ENCODE measurements at regions not wholly inside any gene's neighbourhood (a gene's known extent, or its start where the extent isn't known, plus 50 kb on each side); places are given as distances from the start of the nearest gene placed in this dataset.

DNA sequence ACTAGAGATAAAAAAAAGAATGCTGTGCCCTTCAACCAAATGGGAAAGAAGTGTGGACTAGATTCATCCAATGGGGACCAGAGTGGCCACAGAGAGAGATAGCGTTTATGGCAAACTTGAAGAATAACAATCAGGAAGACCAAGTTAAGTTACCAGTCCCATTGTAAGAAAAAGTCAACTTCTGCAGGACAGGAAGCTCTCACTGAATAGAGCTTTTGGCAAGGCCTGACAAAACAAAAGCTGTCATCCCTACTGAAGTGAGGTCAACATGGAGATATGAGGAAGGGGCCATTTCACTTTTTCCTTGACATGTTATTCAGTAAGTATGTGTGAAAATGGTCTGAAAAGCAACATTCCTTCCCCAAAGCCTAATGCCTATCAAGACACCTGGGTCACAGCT lies 111.8 kb upstream of the KLHL13 start:
- Histone ChIP-seq H3K36me3 (replicated peaks; ENCODE audit: insufficient read depth, low read length) (no peaks in the 10 kb centered on the region), H4K20me1 (ENCODE audit: insufficient read depth, low read length) (no peaks in the 10 kb centered on the region), H3K9me3 (replicated peaks; ENCODE audit: insufficient read depth, low read length) (no peaks in the 10 kb centered on the region), H3K4me2 (ENCODE audit: low read depth, low read length) (no peak overlapping the region), H3K4me3 (ENCODE audit: low read length) (no peak overlapping the region), H3K9me2 (replicated peaks; ENCODE audit: insufficient read depth, low read length) (no peaks in the 10 kb centered on the region), H3K27me3 (replicated peaks; ENCODE audit: insufficient read depth, low read length) (no peaks in the 10 kb centered on the region), H3K9ac (ENCODE audit: low read length) (no peak overlapping the region), H3K27ac (ENCODE audit: low read length) (no peak overlapping the region), H3K4me1 (ENCODE audit: low read length) (no peaks in the 10 kb centered on the region), H3K79me2 (ENCODE audit: low read length) (no peaks in the 10 kb centered on the region), H3F3A (ENCODE audit: insufficient read depth, low read length) (no peaks in the 10 kb centered on the region), H2AFZ (ENCODE audit: low read length) (no peak overlapping the region)
- DNase-seq, result no peak
- no peak for TF ChIP-seq EZH2 (optimal IDR thresholded peaks at IDR 0.05; ENCODE audit: low read depth, low read length)
- no peak for TF ChIP-seq EZH2phosphoT487 (IDR thresholded peaks at IDR 0.05; ENCODE audit: low read length)
- no peak for TF ChIP-seq CTCF (IDR thresholded peaks at IDR 0.05; ENCODE audit: low read length)

DNA sequence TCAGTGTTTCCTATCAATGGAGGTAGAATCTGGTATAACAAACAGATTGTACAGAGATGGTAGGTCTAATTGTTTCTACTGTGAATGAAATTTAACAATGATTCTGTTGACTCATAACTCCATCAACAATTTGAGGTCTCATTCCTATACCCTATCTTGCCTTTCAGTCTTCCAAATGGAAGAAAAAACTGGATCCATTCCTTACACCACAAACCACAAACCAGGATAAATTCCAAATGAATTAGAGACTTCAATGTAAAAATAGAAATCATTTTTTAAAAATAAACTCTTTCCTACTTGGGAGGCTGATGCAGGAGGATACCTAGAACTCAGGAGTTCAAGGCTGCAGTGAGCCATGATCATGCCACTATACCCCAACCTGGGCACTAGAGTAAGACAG lies 114.4 kb upstream of the WDR44 start:
- Histone ChIP-seq H3K9me3 (replicated peaks; ENCODE audit: insufficient read depth, low read length) (no peaks in the 10 kb centered on the region), H3K4me2 (ENCODE audit: low read depth, low read length) (no peak overlapping the region), H2AFZ (ENCODE audit: low read length) (no peak overlapping the region), H3K4me1 (ENCODE audit: low read length) (no peaks in the 10 kb centered on the region), H3K9ac (ENCODE audit: low read length) (no peak overlapping the region), H3F3A (ENCODE audit: insufficient read depth, low read length) (no peaks in the 10 kb centered on the region), H4K20me1 (ENCODE audit: insufficient read depth, low read length) (no peaks in the 10 kb centered on the region), H3K27ac (ENCODE audit: low read length) (no peak overlapping the region), H3K27me3 (replicated peaks; ENCODE audit: insufficient read depth, low read length) (no peaks in the 10 kb centered on the region), H3K79me2 (ENCODE audit: low read length) (no peaks in the 10 kb centered on the region), H3K4me3 (ENCODE audit: low read length) (no peak overlapping the region), H3K9me2 (replicated peaks; ENCODE audit: insufficient read depth, low read length) (no peaks in the 10 kb centered on the region), H3K36me3 (replicated peaks; ENCODE audit: insufficient read depth, low read length) (no peaks in the 10 kb centered on the region)
- no peak for DNase-seq
- TF ChIP-seq EZH2 (optimal IDR thresholded peaks at IDR 0.05; ENCODE audit: low read depth, low read length), result no peak
- TF ChIP-seq CTCF (IDR thresholded peaks at IDR 0.05; ENCODE audit: low read length), result no peak
- no peak for TF ChIP-seq EZH2phosphoT487 (IDR thresholded peaks at IDR 0.05; ENCODE audit: low read length)

GRCh38 chrX:118239178-118239870 lies 106.6 kb upstream of the WDR44 start:
- H3K79me2 ChIP-seq (ENCODE audit: low read length), result no peaks in the 10 kb centered on the region
- no peak overlapping the region for H3K27ac ChIP-seq (ENCODE audit: low read length)
- TF ChIP-seq CTCF (IDR thresholded peaks at IDR 0.05; ENCODE audit: low read length) (no peak), EZH2phosphoT487 (IDR thresholded peaks at IDR 0.05; ENCODE audit: low read length) (no peak), EZH2 (optimal IDR thresholded peaks at IDR 0.05; ENCODE audit: low read depth, low read length) (no peak)
- H3K9me2 ChIP-seq (replicated peaks; ENCODE audit: insufficient read depth, low read length), result no peaks in the 10 kb centered on the region
- no peak overlapping the region for H3K9ac ChIP-seq (ENCODE audit: low read length)
- H3K4me2 ChIP-seq (ENCODE audit: low read depth, low read length), result no peak overlapping the region
- no peak overlapping the region for H3K4me3 ChIP-seq (ENCODE audit: low read length)
- no peaks in the 10 kb centered on the region for H3K4me1 ChIP-seq (ENCODE audit: low read length)
- no peaks in the 10 kb centered on the region for H3K27me3 ChIP-seq (replicated peaks; ENCODE audit: insufficient read depth, low read length)
- no peaks in the 10 kb centered on the region for H3K9me3 ChIP-seq (replicated peaks; ENCODE audit: insufficient read depth, low read length)
- no peak for DNase-seq
- H2AFZ ChIP-seq (ENCODE audit: low read length), result no peak overlapping the region
- no peaks in the 10 kb centered on the region for H3K36me3 ChIP-seq (replicated peaks; ENCODE audit: insufficient read depth, low read length)
- no peaks in the 10 kb centered on the region for H4K20me1 ChIP-seq (ENCODE audit: insufficient read depth, low read length)
- no peaks in the 10 kb centered on the region for H3F3A ChIP-seq (ENCODE audit: insufficient read depth, low read length)
